ENCODE measurements at regions not wholly inside any gene's neighbourhood (a gene's known extent, or its start where the extent isn't known, plus 50 kb on each side); places are given as distances from the start of the nearest gene placed in this dataset.

- no peak for TF ChIP-seq CHD1 (IDR thresholded peaks at IDR 0.05; ENCODE audit: low read depth, low read length)
- TF ChIP-seq, protein P1, sequence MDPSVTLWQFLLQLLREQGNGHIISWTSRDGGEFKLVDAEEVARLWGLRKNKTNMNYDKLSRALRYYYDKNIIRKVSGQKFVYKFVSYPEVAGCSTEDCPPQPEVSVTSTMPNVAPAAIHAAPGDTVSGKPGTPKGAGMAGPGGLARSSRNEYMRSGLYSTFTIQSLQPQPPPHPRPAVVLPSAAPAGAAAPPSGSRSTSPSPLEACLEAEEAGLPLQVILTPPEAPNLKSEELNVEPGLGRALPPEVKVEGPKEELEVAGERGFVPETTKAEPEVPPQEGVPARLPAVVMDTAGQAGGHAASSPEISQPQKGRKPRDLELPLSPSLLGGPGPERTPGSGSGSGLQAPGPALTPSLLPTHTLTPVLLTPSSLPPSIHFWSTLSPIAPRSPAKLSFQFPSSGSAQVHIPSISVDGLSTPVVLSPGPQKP (IDR thresholded peaks at IDR 0.05; ENCODE audit: borderline replicate concordance, low read depth, low read length), result no peak
- Histone ChIP-seq H3K9me1 (ENCODE audit: insufficient read depth, low read length) (no peaks in the 10 kb centered on the region), H3K36me3 (ENCODE audit: control insufficient read depth, insufficient read depth, low read length) (no peaks in the 10 kb centered on the region), H2AK9ac (replicated peaks; ENCODE audit: low read depth, low read length, poor library complexity) (no peak overlapping the region), H4K5ac (ENCODE audit: low read depth, low read length) (no peak overlapping the region), H3K27me3 (ENCODE audit: control insufficient read depth, insufficient read depth, low read length) (no peaks in the 10 kb centered on the region), H3K4me1 (ENCODE audit: control insufficient read depth, insufficient read depth, low read length) (no peaks in the 10 kb centered on the region), H3K4ac (ENCODE audit: low read depth, low read length) (no peak overlapping the region), H2BK5ac (ENCODE audit: low read depth, low read length, poor library complexity, severe bottlenecking) (no peak overlapping the region), H3K4me3 (ENCODE audit: insufficient read depth, low read depth, low read length) (no peak overlapping the region), H3K18ac (ENCODE audit: low read depth, low read length) (no peak overlapping the region), H2AK5ac (ENCODE audit: low read depth, low read length) (no peak overlapping the region), H3K9ac (ENCODE audit: low read depth, low read length) (no peak overlapping the region), H3K23ac (ENCODE audit: low read depth, low read length) (no peak overlapping the region), H3K4me2 (ENCODE audit: low read depth, low read length) (no peak overlapping the region), H4K8ac (ENCODE audit: low read depth in 2 of 2, low read length in 2 of 2) (no peak overlapping the region), H2BK120ac (ENCODE audit: low read depth, low read length) (no peak overlapping the region), H2BK20ac (ENCODE audit: low read depth, low read length) (no peak overlapping the region), H2AFZ (replicated peaks; ENCODE audit: low read length, poor library complexity) (no peak overlapping the region), H4K20me1 (ENCODE audit: insufficient read depth, low read length) (no peaks in the 10 kb centered on the region), H3K27ac (ENCODE audit: insufficient read depth, low read length) (no peak overlapping the region), H4K91ac (ENCODE audit: insufficient read depth, low read depth, low read length) (no peak overlapping the region), H3K9me3 (ENCODE audit: control insufficient read depth, insufficient read depth, low read length) (peaks cover 7% of the 10 kb centered on the region), H2BK15ac (ENCODE audit: low read depth, low read length) (no peak overlapping the region), H3K79me1 (ENCODE audit: low read depth in 1 of 2, low read length in 2 of 2) (no peaks in the 10 kb centered on the region), H3K14ac (replicated peaks; ENCODE audit: low read depth, low read length) (no peak overlapping the region), H3K56ac (ENCODE audit: extremely low read depth, insufficient read depth, low read length) (no peak overlapping the region)
- DNase-seq (no peak), ATAC-seq (ENCODE audit: low read depth) (no peak)
- intact Hi-C loops (cut with micrococcal nuclease), result no loop called here
- in situ Hi-C loops (cut with MboI; ENCODE audit: low sequenced_read_pairs), result no loop called here
- POLR2A ChIA-PET (ENCODE audit: unreplicated experiment), result no interaction called here
- no CpG with 5 or more reads among the region's 2 CpGs for whole genome bisulfite sequencing, 2 experiments (ENCODE audit: extremely low coverage in 2 of 2, insufficient read length in 1 of 2)
- no TSS peak for BruUV-seq (replicated peaks)
- CTCF ChIA-PET, result no interaction called here
- dilution Hi-C loops (cut with HindIII; ENCODE audit: low sequenced_read_pairs, unreplicated experiment), result no loop called here
Measured at GRCh38 chr5:63690546-63690945, 271.7 kb downstream of the HTR1A start.

Data from IMR-90 (cell line).